K562 (cell line): ENCODE measurements at regions not wholly inside any gene's neighbourhood (a gene's known extent, or its start where the extent isn't known, plus 50 kb on each side); places are given as distances from the start of the nearest gene placed in this dataset.

Experiments
- ATAC-seq: fragments of 200-7000 bp; cut with Tn5 transposase; 3 replicates; pipeline ENCODE4 v1.9.1; 2020; ENCODE audit warnings: moderate library complexity
- BruUV-seq: library from RNA; stranded (reverse); fragments of 400-500 nt; replicated peaks from 2 replicates; lab custom pipeline; 2021; lab: Mats Ljungman, UMichigan
- CTCF ChIA-PET: fragments of 300-600 bp; formaldehyde crosslinking; extraction: SDS; loops from one replicate; lab custom pipeline; 2021; ENCODE audit warnings: low intra/inter-chr PET ratio; lab: Yijun Ruan, JAX
- POLR2A ChIA-PET: fragments of 300-600, 350-650 bp; sonication (Branson Sonifier 250); formaldehyde crosslinking; extraction: SDS; loops from one replicate; lab custom pipeline; 2021; ENCODE audit warnings: antibody characterized with exemption, inconsistent platforms; lab: Yijun Ruan, JAX
- DNase-seq, 4 experiments: peaks; one replicate each; pipeline versions ENCODE4 v3.0.0 to v3.0.0-alpha.2; 2011 to 2018; ENCODE audit warnings: low spot score in 3 of 4, mixed read lengths in 3 of 4; ENCODE audit errors: extremely low read depth in 1 of 4
- FAIRE-seq: peaks from 2 replicates; lab custom pipeline; 2011; peaks lifted over from hg19 to GRCh38; lab: Jason Lieb, UNC
- H2AFZ ChIP-seq: 2 replicates; pipeline ENCODE4 v1.6.0; 2011; ENCODE audit warnings: low read depth, low read length, control low read depth, inconsistent platforms
- H3K27ac ChIP-seq: fragments of 200-600 bp; 3 replicates; pipeline ENCODE4 v1.8.0; 2011; ENCODE audit warnings: low read depth, mild to moderate bottlenecking, control low read depth, inconsistent platforms, low read length, moderate library complexity, mixed read lengths; ENCODE audit errors: extremely low read depth
- H3K27me3 ChIP-seq, 2 experiments: fragments of 300-600 bp in 1 of 2; 2 replicates in 1 of 2; 3 replicates in 1 of 2; pipeline versions ENCODE4 v1.6.0 to v1.8.0; 2011; ENCODE audit warnings: inconsistent platforms in 2 of 2, low read length in 2 of 2, mild to moderate bottlenecking in 1 of 2, mixed read lengths in 1 of 2, moderate library complexity in 1 of 2; ENCODE audit not compliant: control insufficient read depth in 2 of 2, insufficient read depth in 2 of 2
- H3K36me3 ChIP-seq: fragments of 300-600 bp; 3 replicates; pipeline ENCODE4 v1.8.0; 2011; ENCODE audit warnings: mild to moderate bottlenecking, low read length, inconsistent platforms; ENCODE audit not compliant: control insufficient read depth, insufficient read depth
- H3K4me1 ChIP-seq, 2 experiments: fragments of 200-600 bp in 1 of 2; replicated peaks in 1 of 2; 2 replicates in 1 of 2; 3 replicates in 1 of 2; pipeline versions ENCODE4 v1.5.1 to v1.8.0; 2011; ENCODE audit warnings: inconsistent platforms in 2 of 2, low read length in 2 of 2, mild to moderate bottlenecking in 1 of 2, mixed read lengths in 1 of 2, moderate library complexity in 1 of 2; ENCODE audit not compliant: control insufficient read depth in 2 of 2, insufficient read depth in 2 of 2
- H3K4me2 ChIP-seq: 2 replicates; pipeline ENCODE4 v1.6.1; 2011; ENCODE audit warnings: low read length, control low read depth, inconsistent platforms, mixed read lengths; ENCODE audit not compliant: insufficient read depth
- H3K4me3 ChIP-seq: fragments of 200-600 bp; sonication (generic), shearing (Covaris generic); 2 replicates; pipeline ENCODE4 v1.5.1; 2016; ENCODE audit warnings: control low read depth, inconsistent platforms
- H3K79me2 ChIP-seq: fragments of 200-600 bp; 3 replicates; pipeline ENCODE4 v1.8.0; 2011; ENCODE audit warnings: low read length, inconsistent platforms; ENCODE audit not compliant: control insufficient read depth, insufficient read depth
- H3K9ac ChIP-seq, 2 experiments: 2 replicates each; pipeline versions ENCODE4 v1.6.0 to v1.6.1; 2011; ENCODE audit warnings: low read depth in 2 of 2, low read length in 2 of 2, control low read depth in 1 of 2, inconsistent platforms in 1 of 2, mild to moderate bottlenecking in 1 of 2, mixed read lengths in 1 of 2; ENCODE audit not compliant: insufficient read depth in 1 of 2
- H3K9me1 ChIP-seq: one replicate; pipeline ENCODE4 v1.6.0; 2011; ENCODE audit warnings: inconsistent platforms, mild to moderate bottlenecking, low read length, moderate library complexity; ENCODE audit not compliant: control insufficient read depth, insufficient read depth
- H3K9me3 ChIP-seq: replicated peaks from 2 replicates; pipeline ENCODE4 v1.5.1; 2011; ENCODE audit warnings: low read depth, low read length, inconsistent platforms; ENCODE audit not compliant: control insufficient read depth, insufficient read depth
- H4K20me1 ChIP-seq: replicated peaks from 2 replicates; pipeline ENCODE4 v1.6.1; 2011; ENCODE audit warnings: low read length, inconsistent platforms, mixed read lengths; ENCODE audit not compliant: control insufficient read depth, insufficient read depth
- CBX8 ChIP-seq: fragments of 200-600 bp; sonication (generic); IDR thresholded peaks from 2 replicates; pipeline ENCODE4 v1.6.1; 2012; ENCODE audit warnings: borderline replicate concordance, mixed run types, low read depth, mild to moderate bottlenecking, moderate library complexity, mixed read lengths, low read length, control low read depth, inconsistent platforms; ENCODE audit not compliant: poor library complexity, severe bottlenecking; ENCODE audit errors: extremely low read depth
- HBP1 ChIP-seq: fragments of 450-650 bp; formaldehyde crosslinking; IDR thresholded peaks from 2 replicates; pipeline ENCODE4 v1.4.0; 2022; ENCODE audit warnings: missing genetic modification characterization
- HEY1 ChIP-seq: fragments of 250-450 bp; sonication (Bioruptor Pico); IDR thresholded peaks from 2 replicates; pipeline ENCODE4 v1.5.0; 2020; ENCODE audit warnings: mild to moderate bottlenecking, moderate library complexity, borderline replicate concordance
- HLTF ChIP-seq: fragments of 450-650 bp; IDR thresholded peaks from 2 replicates; pipeline ENCODE4 v1.6.1; 2016
- HMBOX1 ChIP-seq: sonication (generic); IDR thresholded peaks from 2 replicates; pipeline ENCODE4 v1.6.1; 2016
- HMGN3 ChIP-seq: IDR thresholded peaks from 2 replicates; pipeline ENCODE4 v1.6.1; 2011; ENCODE audit warnings: borderline replicate concordance, low read depth, mild to moderate bottlenecking, mixed read lengths, low read length; ENCODE audit not compliant: insufficient read length; ENCODE audit errors: extremely low read depth
- MAFK ChIP-seq: IDR thresholded peaks from 2 replicates; pipeline ENCODE4 v1.6.1; 2011; ENCODE audit warnings: low read length, improper control_type of control experiment
- POLR2G ChIP-seq: fragments of 200-400 bp; formaldehyde crosslinking; IDR thresholded peaks from 2 replicates; pipeline ENCODE4 v1.6.1; 2017; ENCODE audit warnings: low read depth, mild to moderate bottlenecking, antibody characterized with exemption, low read length, moderate library complexity
- ZNF655 ChIP-seq: fragments of 250-450 bp; sonication (Bioruptor Pico); IDR thresholded peaks from 2 replicates; pipeline ENCODE4 v1.5.0; 2021
- WGBS: fragments of 100-300 bp; shearing (Covaris generic); methylation state at CpG from one replicate; pipeline ENCODE4 v1.1.6; 2016; ENCODE audit warnings: low coverage, mixed read lengths; ENCODE audit not compliant: insufficient coverage; ENCODE audit errors: missing lambda C conversion rate; 5-methylcytosine and 5-hydroxymethylcytosine counted together
- in situ Hi-C: fragments of 300-500 bp; cut with MboI; formaldehyde crosslinking; loops from 4 replicates; pipeline ENCODE4 v1.15.0; 2018; ENCODE audit warnings: inconsistent platforms, mixed read lengths
- intact Hi-C: fragments of 100-400 bp; cut with micrococcal nuclease; formaldehyde crosslinking; loops from 2 replicates; pipeline ENCODE4 v1.14.2; 2022
- TF ChIP-seq, protein P1 (sequence below), 3 experiments: IDR thresholded peaks in 2 of 3; conservative IDR thresholded peaks in 1 of 3; 2 replicates each; pipeline ENCODE4 v1.5.1; 2011 to 2012; ENCODE audit warnings: low read length in 3 of 3, mild to moderate bottlenecking in 3 of 3, control low read depth in 2 of 3, improper control_type of control experiment in 1 of 3, inconsistent platforms in 1 of 3, low read depth in 1 of 3, mixed read lengths in 1 of 3, moderate library complexity in 1 of 3; ENCODE audit not compliant: insufficient read depth in 2 of 3
- TF ChIP-seq, protein P2 (sequence below): sonication (generic); formaldehyde crosslinking; IDR thresholded peaks from 2 replicates; pipeline ENCODE4 v1.8.1; 2023; ENCODE audit warnings: mild to moderate bottlenecking, missing genetic modification reagents, moderate library complexity

- TF ChIP-seq, protein P1, sequence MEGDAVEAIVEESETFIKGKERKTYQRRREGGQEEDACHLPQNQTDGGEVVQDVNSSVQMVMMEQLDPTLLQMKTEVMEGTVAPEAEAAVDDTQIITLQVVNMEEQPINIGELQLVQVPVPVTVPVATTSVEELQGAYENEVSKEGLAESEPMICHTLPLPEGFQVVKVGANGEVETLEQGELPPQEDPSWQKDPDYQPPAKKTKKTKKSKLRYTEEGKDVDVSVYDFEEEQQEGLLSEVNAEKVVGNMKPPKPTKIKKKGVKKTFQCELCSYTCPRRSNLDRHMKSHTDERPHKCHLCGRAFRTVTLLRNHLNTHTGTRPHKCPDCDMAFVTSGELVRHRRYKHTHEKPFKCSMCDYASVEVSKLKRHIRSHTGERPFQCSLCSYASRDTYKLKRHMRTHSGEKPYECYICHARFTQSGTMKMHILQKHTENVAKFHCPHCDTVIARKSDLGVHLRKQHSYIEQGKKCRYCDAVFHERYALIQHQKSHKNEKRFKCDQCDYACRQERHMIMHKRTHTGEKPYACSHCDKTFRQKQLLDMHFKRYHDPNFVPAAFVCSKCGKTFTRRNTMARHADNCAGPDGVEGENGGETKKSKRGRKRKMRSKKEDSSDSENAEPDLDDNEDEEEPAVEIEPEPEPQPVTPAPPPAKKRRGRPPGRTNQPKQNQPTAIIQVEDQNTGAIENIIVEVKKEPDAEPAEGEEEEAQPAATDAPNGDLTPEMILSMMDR (IDR thresholded peaks at IDR 0.05 in 2 of 3, conservative IDR thresholded peaks at IDR 0.05 in 1 of 3; ENCODE audit: insufficient read depth in 2 of 3, low read depth in 1 of 3, low read length in 3 of 3) = no peak
Measured at GRCh38 chr18:38368246-38368645, 802.6 kb upstream of the CELF4 start (continued).

DNA sequence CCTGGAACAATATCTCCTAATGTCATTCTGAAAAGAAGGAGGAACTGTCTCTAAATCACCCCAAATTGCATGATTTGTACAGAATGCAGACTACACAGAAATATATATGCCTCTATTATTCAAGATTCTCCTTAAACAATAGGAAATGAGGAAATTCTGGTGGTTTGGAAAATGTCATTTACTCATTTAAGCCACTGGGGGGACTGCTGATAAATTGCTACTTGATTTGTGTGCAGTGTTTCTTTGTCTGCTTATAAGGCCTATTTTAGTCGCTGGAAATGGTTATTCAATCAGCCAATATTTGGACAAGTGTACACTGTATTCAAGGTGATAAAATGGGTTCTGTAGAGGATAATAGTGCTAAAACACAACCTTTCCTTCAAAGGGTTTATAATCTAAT lies 801.9 kb upstream of the CELF4 start:
- ATAC-seq (no peak), DNase-seq (no peak), FAIRE-seq (no peak)
- Histone ChIP-seq H3K27me3 (no peaks in the 10 kb centered on the region), H4K20me1 (no peaks in the 10 kb centered on the region), H3K9ac (no peak overlapping the region), H3K4me2 (no peak overlapping the region), H2AFZ (no peak overlapping the region), H3K9me3 (no peaks in the 10 kb centered on the region; the same call in 1 of the 2 replicates), H3K4me3 (no peak overlapping the region), H3K79me2 (no peaks in the 10 kb centered on the region), H3K27ac (no peak overlapping the region), H3K9me1 (no peaks in the 10 kb centered on the region), H3K4me1 (no peaks in the 10 kb centered on the region), H3K36me3 (no peaks in the 10 kb centered on the region)
- ChIA-PET CTCF (no interaction called here), POLR2A (interaction anchor here (0.7 kb wide), 1 partner anchor 21 kb away, joined by 3 read pairs; no protein-coding TSS in a partner anchor)
- no TSS peak for BruUV-seq
- 0% methylated on average over 1 of the region's 1 CpG for WGBS
- intact Hi-C loops (no loop called here), in situ Hi-C loops (no loop called here)
- TF ChIP-seq CBX8 (no peak), ZNF655 (CRISPR knock-in tag) (no peak), HEY1 (CRISPR knock-in tag) (no peak), HMGN3 (no peak), MAFK (no peak), POLR2G (no peak), HBP1 (CRISPR knock-in tag) (no peak), HLTF (no peak), HMBOX1 (no peak)
- TF ChIP-seq, protein P2, sequence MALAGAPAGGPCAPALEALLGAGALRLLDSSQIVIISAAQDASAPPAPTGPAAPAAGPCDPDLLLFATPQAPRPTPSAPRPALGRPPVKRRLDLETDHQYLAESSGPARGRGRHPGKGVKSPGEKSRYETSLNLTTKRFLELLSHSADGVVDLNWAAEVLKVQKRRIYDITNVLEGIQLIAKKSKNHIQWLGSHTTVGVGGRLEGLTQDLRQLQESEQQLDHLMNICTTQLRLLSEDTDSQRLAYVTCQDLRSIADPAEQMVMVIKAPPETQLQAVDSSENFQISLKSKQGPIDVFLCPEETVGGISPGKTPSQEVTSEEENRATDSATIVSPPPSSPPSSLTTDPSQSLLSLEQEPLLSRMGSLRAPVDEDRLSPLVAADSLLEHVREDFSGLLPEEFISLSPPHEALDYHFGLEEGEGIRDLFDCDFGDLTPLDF (CRISPR knock-in tag) = no peak
